ENCODE measurements at regions not wholly inside any gene's neighbourhood (a gene's known extent, or its start where the extent isn't known, plus 50 kb on each side); places are given as distances from the start of the nearest gene placed in this dataset.

- TF ChIP-seq CTCF (IDR thresholded peaks at IDR 0.05) (no peak), POLR2A (IDR thresholded peaks at IDR 0.05) (no peak)
Measured at GRCh38 chr3:20575146-20575545, 389.1 kb upstream of the SGO1 start.

Measured in thyroid gland (tissue), 4 donors.